22Rv1 (cell line): ENCODE measurements at regions not wholly inside any gene's neighbourhood (a gene's known extent, or its start where the extent isn't known, plus 50 kb on each side); places are given as distances from the start of the nearest gene placed in this dataset.

Experiments
- ZFX ChIP-seq: fragments of 450-650 bp; IDR thresholded peaks from 2 replicates; pipeline ENCODE4 v1.6.1; 2017; ENCODE audit warnings: antibody characterized with exemption, borderline replicate concordance
- TF ChIP-seq, protein P1 (sequence below): fragments of 450-650 bp; IDR thresholded peaks from 2 replicates; pipeline ENCODE4 v1.5.1; 2017; ENCODE audit warnings: mild to moderate bottlenecking

- TF ChIP-seq, protein P1, sequence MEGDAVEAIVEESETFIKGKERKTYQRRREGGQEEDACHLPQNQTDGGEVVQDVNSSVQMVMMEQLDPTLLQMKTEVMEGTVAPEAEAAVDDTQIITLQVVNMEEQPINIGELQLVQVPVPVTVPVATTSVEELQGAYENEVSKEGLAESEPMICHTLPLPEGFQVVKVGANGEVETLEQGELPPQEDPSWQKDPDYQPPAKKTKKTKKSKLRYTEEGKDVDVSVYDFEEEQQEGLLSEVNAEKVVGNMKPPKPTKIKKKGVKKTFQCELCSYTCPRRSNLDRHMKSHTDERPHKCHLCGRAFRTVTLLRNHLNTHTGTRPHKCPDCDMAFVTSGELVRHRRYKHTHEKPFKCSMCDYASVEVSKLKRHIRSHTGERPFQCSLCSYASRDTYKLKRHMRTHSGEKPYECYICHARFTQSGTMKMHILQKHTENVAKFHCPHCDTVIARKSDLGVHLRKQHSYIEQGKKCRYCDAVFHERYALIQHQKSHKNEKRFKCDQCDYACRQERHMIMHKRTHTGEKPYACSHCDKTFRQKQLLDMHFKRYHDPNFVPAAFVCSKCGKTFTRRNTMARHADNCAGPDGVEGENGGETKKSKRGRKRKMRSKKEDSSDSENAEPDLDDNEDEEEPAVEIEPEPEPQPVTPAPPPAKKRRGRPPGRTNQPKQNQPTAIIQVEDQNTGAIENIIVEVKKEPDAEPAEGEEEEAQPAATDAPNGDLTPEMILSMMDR: no peak
- no peak for TF ChIP-seq ZFX
These were observed 184.6 kb upstream of the DUSP10 start for GRCh38 chr1:221926441-221926840.
